Activated CD8-positive, alpha-beta memory T cell treated with anti-CD3 and anti-CD28 coated beads, Interleukin-2, amount 10 ng/mL, durations not matched to agents 7 days and 5 days (primary cell): ENCODE measurements at regions not wholly inside any gene's neighbourhood (a gene's known extent, or its start where the extent isn't known, plus 50 kb on each side); places are given as distances from the start of the nearest gene placed in this dataset.

Experiments used
- ATAC-seq: fragments of 150-1000 bp; cut with Tn5 transposase; one replicate; pipeline ENCODE4 v1.10.0; 2021; ENCODE audit warnings: moderate library complexity
- CTCF ChIA-PET: fragments of 350-600 bp; sonication (Branson Sonifier 250); formaldehyde crosslinking; loops from one replicate; lab custom pipeline; 2021; ENCODE audit warnings: antibody characterized with exemption; lab: Charles Lee
- DNase-seq: peaks from one replicate; pipeline ENCODE4 v3.0.0-alpha.2; 2020
- H3K27ac Mint-ChIP-seq: one replicate; pipeline ENCODE4 v1.8.0; 2021; ENCODE audit warnings: mild to moderate bottlenecking, mixed read lengths
- H3K27me3 Mint-ChIP-seq: one replicate; pipeline ENCODE4 v1.8.0; 2021; ENCODE audit warnings: mixed read lengths
- H3K36me3 Mint-ChIP-seq: one replicate; pipeline ENCODE4 v1.8.0; 2021; ENCODE audit warnings: mild to moderate bottlenecking, mixed read lengths
- H3K4me1 Mint-ChIP-seq: one replicate; pipeline ENCODE4 v1.8.0; 2021; ENCODE audit warnings: mixed read lengths
- H3K4me3 Mint-ChIP-seq: one replicate; pipeline ENCODE4 v1.8.0; 2021; ENCODE audit warnings: mild to moderate bottlenecking, moderate library complexity, mixed read lengths
- H3K9me3 Mint-ChIP-seq: one replicate; pipeline ENCODE4 v1.8.0; 2022; ENCODE audit warnings: low read depth, mixed read lengths

- Mint-ChIP-seq H3K27ac (no peak overlapping the region), H3K4me1 (no peaks in the 10 kb centered on the region), H3K4me3 (no peak overlapping the region), H3K9me3 (peaks cover 2% of the 10 kb centered on the region), H3K27me3 (peaks cover 43% of the 10 kb centered on the region), H3K36me3 (no peaks in the 10 kb centered on the region)
- no peak for DNase-seq
- CTCF ChIA-PET: no interaction called here
- ATAC-seq: no peak
Measured at GRCh38 chr17:65436871-65437270, 124.6 kb downstream of the AXIN2 start.

GRCh38 chr17:65434878-65435277 is 126.6 kb downstream of the AXIN2 start:
- H3K9me3 Mint-ChIP-seq: peaks cover 2% of the 10 kb centered on the region
- CTCF ChIA-PET: no interaction called here

DNA sequence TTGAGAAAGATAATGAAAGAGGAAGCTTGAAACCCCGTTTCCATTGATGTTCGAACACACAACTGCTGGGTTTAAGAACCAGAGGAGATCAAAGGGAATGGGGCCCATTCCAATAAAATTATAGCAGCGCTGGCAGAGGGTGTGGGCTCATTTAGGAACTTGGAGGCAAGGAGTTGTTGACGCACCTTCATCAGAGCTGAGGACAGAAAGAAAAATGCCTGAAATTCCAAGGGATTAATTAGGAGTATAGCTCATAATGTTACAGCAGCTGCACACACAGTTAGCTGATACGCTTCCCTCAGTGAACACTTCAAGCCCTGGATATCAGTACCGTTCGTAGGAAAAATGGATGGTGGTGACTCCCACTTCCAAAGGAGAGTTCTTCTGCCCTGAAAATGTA is 127.2 kb downstream of the AXIN2 start:
- H3K36me3 Mint-ChIP-seq: no peaks in the 10 kb centered on the region
- H3K27ac Mint-ChIP-seq: no peak overlapping the region
- H3K9me3 Mint-ChIP-seq: peaks cover 2% of the 10 kb centered on the region
- CTCF ChIA-PET: no interaction called here
- ATAC-seq: no peak
- H3K4me1 Mint-ChIP-seq: no peaks in the 10 kb centered on the region
- H3K4me3 Mint-ChIP-seq: no peak overlapping the region
- peaks cover 39% of the 10 kb centered on the region for H3K27me3 Mint-ChIP-seq
- no peak for DNase-seq

More at GRCh38 chr17:65434878-65435277, 126.6 kb downstream of the AXIN2 start:
- Mint-ChIP-seq H3K4me3 (no peak overlapping the region), H3K27ac (no peak overlapping the region), H3K36me3 (no peaks in the 10 kb centered on the region), H3K27me3 (peaks cover 41% of the 10 kb centered on the region), H3K4me1 (no peaks in the 10 kb centered on the region)
- no peak for ATAC-seq
- DNase-seq: no peak

- Mint-ChIP-seq H3K27me3 (peaks cover 33% of the 10 kb centered on the region), H3K4me3 (no peak overlapping the region), H3K4me1 (no peaks in the 10 kb centered on the region), H3K27ac (no peak overlapping the region), H3K36me3 (no peaks in the 10 kb centered on the region), H3K9me3 (peaks cover 2% of the 10 kb centered on the region)
- ATAC-seq (no peak), DNase-seq (no peak)
- CTCF ChIA-PET: interaction anchor here (0.5 kb wide), 1 partner anchor 138 kb away, joined by 5 read pairs; no protein-coding TSS in a partner anchor
Measured at GRCh38 chr17:65433592-65433991, 127.9 kb downstream of the AXIN2 start.

GRCh38 chr17:65433157-65433556 is 128.3 kb downstream of the AXIN2 start:
- no peak overlapping the region for H3K27ac Mint-ChIP-seq
- no peak for DNase-seq
- H3K36me3 Mint-ChIP-seq: no peaks in the 10 kb centered on the region
- no peaks in the 10 kb centered on the region for H3K4me1 Mint-ChIP-seq
- no peak for ATAC-seq
- H3K27me3 Mint-ChIP-seq: peaks cover 29% of the 10 kb centered on the region
- no peak overlapping the region for H3K4me3 Mint-ChIP-seq
- CTCF ChIA-PET: interaction anchor here (0.5 kb wide), 1 partner anchor 138 kb away, joined by 5 read pairs; no protein-coding TSS in a partner anchor
- peaks cover 2% of the 10 kb centered on the region for H3K9me3 Mint-ChIP-seq

DNA sequence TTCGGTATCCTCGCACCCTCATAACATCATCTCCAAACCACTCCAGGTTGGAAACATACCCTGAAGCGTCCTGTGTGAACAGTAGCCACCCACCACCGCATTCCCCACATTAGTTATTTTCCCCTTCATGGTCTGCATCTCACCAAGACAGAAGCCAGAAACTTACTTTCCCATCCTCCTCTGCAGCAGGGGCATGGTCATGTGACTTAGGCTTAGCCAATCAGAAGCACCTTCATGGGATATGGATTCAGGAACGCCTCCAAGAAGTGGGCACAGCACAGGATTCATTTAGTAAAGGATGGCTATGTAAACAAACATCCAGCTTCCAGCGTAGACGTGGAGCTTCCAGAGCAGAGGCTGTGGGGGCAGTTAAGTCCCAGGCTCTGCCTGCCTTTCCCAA is 130.3 kb downstream of the AXIN2 start:
- H3K27me3 Mint-ChIP-seq: peaks cover 18% of the 10 kb centered on the region
- H3K4me3 Mint-ChIP-seq: no peak overlapping the region
- no peaks in the 10 kb centered on the region for H3K36me3 Mint-ChIP-seq
- H3K27ac Mint-ChIP-seq: no peak overlapping the region
- H3K4me1 Mint-ChIP-seq: no peaks in the 10 kb centered on the region
- no peak for ATAC-seq
- CTCF ChIA-PET: no interaction called here
- H3K9me3 Mint-ChIP-seq: peaks cover 2% of the 10 kb centered on the region
- no peak for DNase-seq

DNA sequence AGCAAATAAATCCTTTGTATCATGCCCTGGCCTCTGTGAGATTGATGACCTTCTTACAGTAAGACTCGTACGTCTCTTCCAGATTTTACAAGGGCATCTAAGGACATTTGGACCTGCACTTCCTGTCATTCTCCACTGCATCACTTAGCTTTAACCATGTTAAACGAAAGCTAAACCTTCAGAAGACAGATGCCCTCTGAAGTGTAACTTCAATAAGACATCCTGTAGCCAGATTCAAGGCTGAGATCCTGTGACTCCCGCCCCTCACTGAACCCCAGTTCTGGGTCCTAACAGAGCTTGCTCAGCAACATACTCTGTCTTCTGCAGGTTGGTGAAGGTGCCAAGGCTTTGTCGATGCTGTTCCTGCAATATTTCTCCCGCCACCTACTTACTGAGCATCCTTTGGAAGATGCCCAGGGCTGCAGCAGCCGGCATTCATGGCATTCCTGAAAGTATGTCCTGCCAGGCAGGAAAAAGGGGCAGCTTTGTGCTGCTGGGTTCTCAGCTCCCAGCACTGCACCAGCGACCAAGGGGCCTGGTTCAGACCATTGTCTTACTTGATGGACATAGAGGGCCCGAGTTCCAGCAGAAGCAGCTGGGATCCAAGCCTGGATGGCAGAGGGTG is 131.1 kb downstream of the AXIN2 start:
- Mint-ChIP-seq H3K36me3 (no peaks in the 10 kb centered on the region), H3K27me3 (peaks cover 14% of the 10 kb centered on the region), H3K27ac (no peak overlapping the region), H3K4me1 (no peaks in the 10 kb centered on the region), H3K4me3 (no peak overlapping the region), H3K9me3 (peaks cover 2% of the 10 kb centered on the region)
- ATAC-seq (no peak), DNase-seq (no peak)
- CTCF ChIA-PET: no interaction called here

DNA sequence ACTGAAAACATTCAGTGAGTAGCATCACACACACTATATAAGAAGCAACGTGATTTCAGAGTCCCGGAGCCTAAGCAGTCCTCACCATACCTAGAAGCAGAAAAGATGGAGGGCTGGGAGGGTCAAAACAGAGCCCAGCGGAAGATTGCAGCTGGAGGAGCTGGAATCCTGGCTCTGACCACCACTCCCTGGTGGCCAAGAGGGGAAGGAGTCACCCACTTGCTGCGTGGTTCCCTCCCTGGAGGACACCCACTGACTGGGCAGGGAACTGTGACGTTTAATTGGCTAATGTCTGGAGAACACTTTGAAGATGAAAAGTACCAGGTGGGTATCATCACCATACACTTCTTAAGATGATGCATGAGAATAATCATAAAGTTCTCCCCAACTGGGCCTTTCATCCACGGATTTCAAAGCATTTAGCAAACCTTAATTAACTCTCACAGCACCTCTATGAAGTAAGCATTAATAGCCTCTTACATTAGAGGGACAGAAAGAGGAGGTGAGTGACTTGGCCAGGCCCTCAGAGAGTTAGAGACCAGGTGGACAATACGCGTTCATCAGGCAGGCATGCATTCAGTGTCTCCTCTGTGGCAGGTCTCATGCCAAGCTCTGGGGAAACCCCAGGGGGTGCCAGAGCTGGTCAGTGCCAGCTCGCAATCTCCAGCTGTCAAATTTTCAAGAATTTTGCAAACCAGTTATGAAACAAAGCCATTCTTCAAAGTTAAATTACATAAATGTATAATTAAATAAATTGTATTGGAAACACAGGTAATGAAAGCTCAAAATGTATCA is 137.9 kb downstream of the AXIN2 start:
- H3K9me3 Mint-ChIP-seq: no peaks in the 10 kb centered on the region
- no peaks in the 10 kb centered on the region for H3K4me1 Mint-ChIP-seq
- DNase-seq: no peak
- ATAC-seq: no peak
- no peaks in the 10 kb centered on the region for H3K36me3 Mint-ChIP-seq
- H3K4me3 Mint-ChIP-seq: no peak overlapping the region
- CTCF ChIA-PET: no interaction called here
- no peaks in the 10 kb centered on the region for H3K27me3 Mint-ChIP-seq
- H3K27ac Mint-ChIP-seq: no peak overlapping the region

- Mint-ChIP-seq H3K4me3 (no peak overlapping the region), H3K4me1 (no peaks in the 10 kb centered on the region), H3K9me3 (no peaks in the 10 kb centered on the region), H3K27ac (no peak overlapping the region), H3K27me3 (peaks cover 3% of the 10 kb centered on the region), H3K36me3 (no peaks in the 10 kb centered on the region)
- no peak for ATAC-seq
- DNase-seq: no peak
- CTCF ChIA-PET: interaction anchor here (2.1 kb wide), 1 partner anchor 140 kb away, joined by 5 read pairs; no protein-coding TSS in a partner anchor
Measured at GRCh38 chr17:65418622-65419021, 142.8 kb downstream of the AXIN2 start.

- no peak overlapping the region for H3K27ac Mint-ChIP-seq
- ATAC-seq: no peak
- no peaks in the 10 kb centered on the region for H3K36me3 Mint-ChIP-seq
- no peaks in the 10 kb centered on the region for H3K4me1 Mint-ChIP-seq
- CTCF ChIA-PET: interaction anchor here (2.1 kb wide), 1 partner anchor 141 kb away, joined by 5 read pairs; no protein-coding TSS in a partner anchor
- no peak overlapping the region for H3K4me3 Mint-ChIP-seq
- peaks cover 3% of the 10 kb centered on the region for H3K27me3 Mint-ChIP-seq
- H3K9me3 Mint-ChIP-seq: no peaks in the 10 kb centered on the region
- no peak for DNase-seq
Measured at GRCh38 chr17:65417406-65418221, 143.8 kb downstream of the AXIN2 start.

- no peak overlapping the region for H3K27ac Mint-ChIP-seq
- H3K9me3 Mint-ChIP-seq: no peaks in the 10 kb centered on the region
- H3K27me3 Mint-ChIP-seq: peaks cover 3% of the 10 kb centered on the region
- DNase-seq (no peak), ATAC-seq (no peak)
- CTCF ChIA-PET: no interaction called here
- H3K36me3 Mint-ChIP-seq: no peaks in the 10 kb centered on the region
- H3K4me3 Mint-ChIP-seq: no peak overlapping the region
- H3K4me1 Mint-ChIP-seq: no peaks in the 10 kb centered on the region
Measured at GRCh38 chr17:65415991-65416390, 145.5 kb downstream of the AXIN2 start.

DNA sequence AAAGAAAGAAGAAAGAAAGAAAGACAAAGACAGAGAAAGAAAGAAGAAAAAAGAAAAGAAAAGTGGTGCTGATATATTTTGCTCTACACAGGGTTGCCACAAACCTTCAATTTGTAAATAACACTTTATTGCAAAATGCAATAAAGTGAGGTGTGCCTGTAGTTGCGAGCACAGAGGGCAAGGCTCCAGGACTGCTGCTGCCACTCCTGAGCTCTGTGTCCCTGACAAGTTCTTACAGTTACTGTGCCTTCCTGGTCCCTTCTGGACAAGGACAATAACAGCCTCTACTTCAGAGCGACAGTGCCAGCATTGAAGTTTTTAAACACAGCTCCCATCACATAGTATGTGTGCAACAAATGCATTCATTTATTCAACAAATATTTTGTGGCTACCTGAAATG is 148.1 kb downstream of the AXIN2 start:
- no peaks in the 10 kb centered on the region for H3K36me3 Mint-ChIP-seq
- H3K27ac Mint-ChIP-seq: no peak overlapping the region
- peaks cover 12% of the 10 kb centered on the region for H3K27me3 Mint-ChIP-seq
- H3K4me1 Mint-ChIP-seq: no peaks in the 10 kb centered on the region
- no peak for ATAC-seq
- CTCF ChIA-PET: no interaction called here
- H3K4me3 Mint-ChIP-seq: no peak overlapping the region
- H3K9me3 Mint-ChIP-seq: no peaks in the 10 kb centered on the region
- DNase-seq: no peak

DNA sequence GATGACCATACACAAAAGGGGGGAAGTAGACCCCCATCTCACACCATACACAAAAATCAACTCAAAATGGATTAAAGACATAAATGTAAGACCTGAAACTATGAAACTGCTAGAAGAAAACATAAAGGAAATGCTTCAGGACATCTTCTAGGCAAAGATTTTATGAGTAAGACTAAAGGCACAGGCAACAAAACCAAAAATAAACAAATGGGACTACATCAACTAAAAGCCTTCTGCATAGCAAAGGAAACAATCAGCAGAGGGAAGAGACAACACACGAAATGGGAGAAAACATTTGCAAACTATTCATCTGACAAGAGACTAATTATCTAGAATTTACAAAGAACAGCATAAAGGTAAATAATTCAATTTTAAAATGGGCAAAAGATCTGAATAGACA is 152.1 kb downstream of the AXIN2 start:
- Mint-ChIP-seq H3K27ac (no peak overlapping the region), H3K4me3 (no peak overlapping the region), H3K4me1 (no peaks in the 10 kb centered on the region), H3K36me3 (no peaks in the 10 kb centered on the region), H3K9me3 (no peaks in the 10 kb centered on the region), H3K27me3 (peaks cover 11% of the 10 kb centered on the region)
- CTCF ChIA-PET: no interaction called here
- ATAC-seq (no peak), DNase-seq (no peak)
